SKM-1 (cell line): ENCODE measurements at regions not wholly inside any gene's neighbourhood (a gene's known extent, or its start where the extent isn't known, plus 50 kb on each side); places are given as distances from the start of the nearest gene placed in this dataset.

Source experiments
- DNase-seq: peaks from one replicate; lab custom pipeline; 2025; ENCODE audit not compliant: unreplicated experiment; lab: John Stamatoyannopoulos, UW

DNA sequence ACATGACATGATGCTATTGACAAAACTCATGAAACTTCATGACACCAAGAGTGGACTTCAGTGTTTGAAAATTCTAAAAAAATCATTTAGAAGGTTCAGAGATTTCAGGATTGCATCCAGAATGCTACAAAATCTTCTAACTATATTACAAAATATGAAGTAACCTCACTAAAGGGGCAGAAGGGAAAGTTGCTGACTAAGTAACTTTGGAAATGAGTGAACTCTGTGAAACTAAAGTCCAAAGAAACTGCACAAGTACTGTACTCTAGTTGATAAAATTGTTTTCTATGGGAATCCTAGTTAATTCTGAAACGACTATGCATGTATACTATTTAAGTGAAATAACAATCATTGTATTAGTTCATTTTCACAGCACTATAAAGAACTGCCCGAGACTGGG is 184.4 kb downstream of the LYPLAL1 start:
- no peak for DNase-seq

DNA sequence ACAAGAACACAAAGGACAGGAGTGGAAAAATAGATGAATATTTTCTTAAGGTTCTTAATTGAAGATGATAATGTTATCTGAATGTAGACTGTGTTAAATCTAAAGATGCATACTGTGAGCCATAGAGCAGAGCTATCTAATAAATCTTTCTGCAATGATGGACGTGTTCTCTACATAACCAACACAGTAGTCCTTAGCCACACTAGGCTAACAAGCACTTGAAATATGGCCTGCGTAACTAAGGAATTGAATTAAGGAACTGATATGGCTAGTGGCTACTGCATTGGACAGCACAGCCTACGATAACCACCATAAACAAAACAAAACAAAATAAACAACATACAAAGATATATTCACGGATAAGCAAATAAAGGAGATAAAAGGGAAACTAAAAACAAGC is 181.3 kb downstream of the LYPLAL1 start:
- no peak for DNase-seq

DNA sequence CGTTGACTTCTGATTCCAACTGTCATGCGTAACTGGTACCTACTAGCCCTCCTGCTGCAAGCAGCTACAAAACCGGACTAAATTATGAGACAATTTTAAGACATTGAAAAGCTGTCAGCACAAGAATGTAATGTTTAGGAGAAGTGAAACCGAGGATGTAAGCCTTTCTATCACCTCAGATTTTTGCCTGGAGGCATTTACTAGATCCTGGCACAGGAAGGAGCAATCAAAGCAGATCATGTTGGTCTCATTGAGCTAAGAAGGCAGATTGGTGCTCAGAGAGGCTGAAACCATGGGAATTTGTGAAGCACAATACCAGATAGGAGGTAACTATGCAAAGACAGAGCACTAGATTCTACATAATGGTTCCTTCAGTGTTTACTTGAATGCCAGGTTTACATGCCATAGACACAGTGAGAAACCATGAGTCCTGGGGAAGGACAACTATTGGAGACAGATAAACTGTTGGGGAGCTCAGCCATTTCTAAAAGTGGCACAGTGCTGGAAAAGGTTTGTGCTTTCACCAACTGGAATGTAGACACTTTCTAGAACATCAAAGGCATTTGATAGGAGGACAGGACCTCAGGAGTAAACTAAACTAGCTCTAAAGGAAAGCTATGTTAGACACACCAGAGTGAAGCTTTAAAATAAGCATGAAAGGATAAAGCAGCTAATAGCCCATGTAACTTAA is 179.4 kb downstream of the LYPLAL1 start:
- no peak for DNase-seq

DNA sequence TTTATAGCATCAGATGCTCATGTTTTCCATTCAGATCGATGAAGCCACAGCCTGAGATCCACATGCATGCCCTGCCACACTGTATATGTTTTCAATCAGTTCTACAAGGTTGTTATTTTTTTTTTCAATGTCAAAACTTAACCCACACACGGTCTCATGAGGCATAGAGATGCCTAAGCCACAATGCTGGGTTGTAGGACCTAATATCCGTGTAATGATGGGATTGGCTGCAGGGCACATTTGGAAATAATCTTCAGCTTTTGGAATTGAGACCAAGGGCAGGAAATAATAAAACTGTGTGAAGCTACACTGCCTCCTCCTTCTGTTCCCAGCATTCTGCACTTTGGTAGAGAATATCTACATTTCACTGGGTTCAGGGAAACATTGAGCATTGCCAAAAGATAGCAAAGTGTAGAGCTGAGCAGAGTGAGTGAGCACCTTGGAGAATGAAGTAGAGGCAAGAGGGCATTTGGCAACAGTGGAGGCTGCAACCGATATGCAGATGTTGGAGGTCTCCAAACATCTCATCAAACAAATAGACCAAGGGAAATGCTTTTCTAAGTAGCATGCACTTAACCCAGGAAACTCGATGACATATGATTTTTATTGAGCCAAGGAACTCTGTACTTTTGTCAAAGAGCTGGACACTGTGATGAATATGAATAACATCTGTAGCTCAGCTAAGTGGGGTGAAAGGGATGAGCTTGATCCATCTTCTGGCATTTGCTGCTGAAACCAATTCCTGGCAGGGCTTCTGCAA is 176.7 kb downstream of the LYPLAL1 start:
- DNase-seq, result no peak

DNA sequence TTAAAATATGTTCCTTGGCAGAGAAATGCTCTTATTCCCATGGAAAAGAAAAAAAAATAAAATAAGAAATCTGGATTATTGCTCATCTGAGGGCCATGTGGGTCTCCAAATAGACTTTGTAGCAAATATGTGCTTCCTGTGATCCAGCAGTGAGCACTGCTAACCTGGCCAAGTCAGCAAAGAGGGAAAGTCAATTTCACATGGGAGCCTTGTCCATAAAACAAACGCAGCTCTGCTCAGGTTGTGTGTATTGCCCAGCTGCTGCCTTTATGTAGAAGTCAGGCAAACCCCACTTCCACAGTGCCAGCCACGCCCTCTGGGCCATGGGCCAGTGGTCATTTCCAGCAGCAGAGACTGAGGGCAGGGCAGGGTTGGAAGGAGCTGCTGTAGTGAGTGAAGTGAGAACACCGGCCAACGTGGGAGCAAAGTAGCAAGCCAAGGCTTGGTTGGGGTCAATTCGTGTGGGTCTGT is 174.3 kb downstream of the LYPLAL1 start:
- DNase-seq, result no peak

DNA sequence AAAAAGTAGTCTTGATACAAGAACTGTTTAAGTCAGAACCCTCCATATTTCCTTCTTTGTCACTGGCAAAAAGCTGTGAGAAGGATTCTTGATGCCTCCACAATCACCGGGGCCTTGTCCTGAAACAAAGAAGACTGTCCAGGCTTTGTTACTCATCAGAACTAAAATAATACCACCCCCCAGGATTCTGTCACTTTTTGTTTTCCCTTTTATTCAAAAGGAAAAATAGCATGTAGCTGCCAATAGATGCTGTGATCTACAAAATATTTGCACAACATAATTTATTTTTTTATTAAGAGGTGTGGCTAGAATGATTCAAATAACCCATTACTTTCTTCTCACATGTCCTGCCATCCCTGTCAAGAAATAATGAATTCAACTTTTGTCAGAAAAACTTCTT is 173.7 kb downstream of the LYPLAL1 start:
- DNase-seq, result no peak

DNA sequence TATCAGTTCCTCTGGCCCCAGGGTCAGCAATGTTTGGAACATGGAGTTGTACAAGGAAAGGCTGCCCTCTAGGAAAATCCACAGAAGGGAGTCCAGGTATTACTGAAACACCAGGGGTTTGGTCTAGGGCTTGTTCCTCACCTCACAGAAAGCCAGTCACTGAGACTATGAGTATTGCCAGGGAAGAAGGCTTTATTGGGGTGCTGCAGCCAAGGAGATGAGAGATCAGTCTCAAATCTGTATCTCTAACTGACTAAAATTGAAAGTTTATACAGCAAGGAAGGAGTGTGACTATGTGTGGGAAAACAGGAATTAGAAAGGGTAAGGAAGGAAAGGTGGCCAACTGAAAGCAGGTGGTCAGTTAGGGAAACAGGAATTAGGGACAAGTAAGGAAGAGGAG is 172.3 kb downstream of the LYPLAL1 start:
- DNase-seq, result no peak

DNA sequence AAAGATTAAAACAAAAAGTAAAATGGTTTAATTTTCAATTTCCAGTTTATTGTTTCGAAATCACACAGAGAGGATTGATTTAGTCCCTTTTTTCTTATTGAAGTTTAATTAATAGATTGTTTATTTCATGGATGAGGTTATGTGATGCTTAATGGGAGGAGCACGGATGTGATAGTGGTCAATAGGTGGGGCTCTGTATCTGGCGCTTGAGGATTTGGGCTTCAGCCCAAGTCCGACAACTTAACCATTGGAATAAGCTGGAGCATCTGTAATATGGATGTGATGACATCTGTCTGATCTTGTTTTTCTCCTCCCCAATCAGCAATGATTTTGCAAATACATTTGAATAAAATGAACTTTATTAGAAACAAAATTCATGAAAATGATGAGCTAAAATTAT is 169.2 kb downstream of the LYPLAL1 start:
- DNase-seq, result no peak

DNA sequence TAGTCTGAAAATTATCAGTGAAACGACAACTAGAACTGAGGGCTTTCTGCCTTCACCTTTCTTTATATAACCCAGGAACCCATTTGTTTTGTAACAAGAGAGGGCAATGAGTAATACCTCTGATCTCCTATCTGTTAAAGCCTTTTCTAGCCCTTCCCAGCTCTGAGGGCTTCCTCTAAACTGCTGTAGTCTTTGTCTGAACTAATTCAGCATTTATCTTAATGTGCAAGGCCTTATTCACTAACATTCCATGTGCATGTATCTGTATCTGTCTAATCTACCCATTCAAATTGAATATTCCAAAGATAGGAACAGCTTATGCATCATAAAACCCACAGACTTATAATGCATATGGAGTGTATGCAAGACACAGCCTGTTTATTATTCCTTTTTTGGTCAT is 167.1 kb downstream of the LYPLAL1 start:
- DNase-seq, result no peak

DNA sequence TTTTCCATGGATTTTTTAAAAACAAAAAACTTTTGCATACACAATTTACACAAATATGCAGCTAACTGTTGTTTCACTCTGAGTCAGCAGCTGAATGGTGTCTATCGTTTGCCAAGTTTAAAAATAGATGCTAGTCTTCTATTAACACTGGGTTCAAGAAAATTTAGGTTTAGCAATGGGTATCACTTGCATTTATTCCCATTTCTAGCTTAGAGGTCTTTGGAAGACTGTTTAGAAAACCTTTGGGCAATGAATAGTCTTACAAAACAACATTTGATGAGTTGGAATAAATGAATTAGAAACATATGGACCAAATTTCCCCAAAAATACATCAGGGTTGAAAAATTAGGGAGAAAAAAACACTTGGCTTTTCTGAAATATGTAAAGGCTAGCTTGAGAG is 165.8 kb downstream of the LYPLAL1 start:
- no peak for DNase-seq

DNA sequence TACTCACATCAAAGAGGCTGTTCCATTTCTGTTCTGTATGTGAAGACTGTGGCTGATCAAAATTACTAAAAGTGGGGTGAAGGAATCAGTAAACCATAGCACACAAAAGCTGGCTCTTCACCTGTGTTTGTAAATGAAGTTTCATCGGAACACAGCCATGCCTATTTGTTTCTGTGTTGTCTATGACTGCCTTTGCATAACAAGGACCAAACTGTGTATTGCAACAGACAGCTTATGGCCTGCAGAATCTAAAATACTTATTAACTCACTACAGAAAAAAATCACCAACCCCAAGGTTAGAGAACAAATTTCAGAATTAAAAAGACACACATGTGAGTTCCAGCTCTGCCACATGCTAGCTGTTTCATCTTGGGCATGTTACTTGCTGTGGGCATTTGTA is 163.9 kb downstream of the LYPLAL1 start:
- DNase-seq, result no peak

DNA sequence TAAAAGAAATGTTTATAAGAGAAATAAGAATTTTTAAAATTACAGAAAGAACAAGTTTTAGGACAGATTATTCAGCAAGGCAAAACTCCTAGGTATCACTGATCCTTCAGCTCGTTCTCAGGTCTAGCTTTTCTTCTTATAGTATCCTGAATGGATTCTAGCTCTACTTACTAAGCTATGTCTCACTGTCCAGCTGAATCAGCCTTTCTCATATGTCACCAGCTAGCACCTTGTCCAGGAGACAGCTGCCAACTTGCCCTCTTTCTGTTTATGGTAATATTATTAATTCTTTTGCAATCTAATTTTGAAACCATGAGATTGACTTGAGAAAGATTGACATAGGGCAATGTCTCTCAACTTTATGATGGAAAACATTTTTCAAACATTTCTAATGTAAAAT is 159.9 kb downstream of the LYPLAL1 start:
- DNase-seq, result no peak

DNA sequence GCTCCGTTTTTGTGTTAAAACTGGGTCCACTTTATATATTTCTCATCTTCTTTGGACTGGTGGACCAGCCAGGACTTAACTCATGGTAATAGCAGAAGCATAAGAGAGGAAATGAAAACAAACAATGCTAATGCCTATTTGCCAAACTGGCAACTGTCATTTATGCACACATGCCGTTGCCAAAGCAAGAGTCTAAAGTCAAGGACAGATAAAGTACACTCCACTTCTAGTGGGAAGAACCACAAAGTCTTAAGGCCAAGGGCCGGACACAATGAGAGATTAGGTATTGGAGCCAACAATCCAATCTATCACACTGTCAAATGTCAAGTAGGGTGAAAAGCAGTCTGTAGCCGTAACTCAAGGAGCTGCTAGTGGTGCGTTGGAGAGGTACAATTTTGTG is 157.7 kb downstream of the LYPLAL1 start:
- no peak for DNase-seq

DNA sequence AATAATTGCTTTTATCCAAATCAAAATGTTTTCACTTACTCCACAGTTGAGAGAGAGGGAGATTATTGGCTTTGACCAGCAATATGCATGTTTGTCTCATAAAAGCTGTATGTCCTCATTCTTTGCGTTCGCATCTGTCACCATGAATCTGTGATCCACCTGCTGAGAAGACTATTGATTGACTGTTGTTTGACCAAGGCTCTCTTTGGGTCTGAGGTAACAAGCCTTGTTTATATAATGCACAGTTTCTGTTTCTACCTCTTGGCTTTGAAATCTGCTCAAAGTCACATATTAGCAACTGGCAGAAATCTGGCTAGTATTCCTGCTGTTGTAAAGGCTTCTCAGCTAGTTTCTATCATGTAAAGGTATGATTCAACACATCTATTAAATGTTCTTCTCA is 157.0 kb downstream of the LYPLAL1 start:
- no peak for DNase-seq

DNA sequence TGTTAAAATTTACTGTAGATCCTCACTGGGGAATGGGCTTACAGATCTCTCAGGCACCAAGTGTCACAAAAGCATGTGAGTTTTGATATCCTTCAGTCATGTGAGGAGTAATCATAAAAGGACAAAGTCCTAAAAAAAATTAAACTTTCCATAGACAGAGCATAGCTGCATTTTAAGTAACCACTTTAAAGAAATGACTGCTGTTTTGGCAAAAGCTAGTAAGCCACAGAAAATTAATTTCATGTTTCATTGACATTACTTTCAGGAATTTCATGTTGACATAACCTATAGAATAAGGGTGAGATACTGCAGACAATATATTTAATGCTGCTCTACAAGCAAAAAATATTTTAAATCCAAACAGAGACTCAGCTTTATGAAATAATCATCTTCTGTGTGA is 156.3 kb downstream of the LYPLAL1 start:
- no peak for DNase-seq

DNA sequence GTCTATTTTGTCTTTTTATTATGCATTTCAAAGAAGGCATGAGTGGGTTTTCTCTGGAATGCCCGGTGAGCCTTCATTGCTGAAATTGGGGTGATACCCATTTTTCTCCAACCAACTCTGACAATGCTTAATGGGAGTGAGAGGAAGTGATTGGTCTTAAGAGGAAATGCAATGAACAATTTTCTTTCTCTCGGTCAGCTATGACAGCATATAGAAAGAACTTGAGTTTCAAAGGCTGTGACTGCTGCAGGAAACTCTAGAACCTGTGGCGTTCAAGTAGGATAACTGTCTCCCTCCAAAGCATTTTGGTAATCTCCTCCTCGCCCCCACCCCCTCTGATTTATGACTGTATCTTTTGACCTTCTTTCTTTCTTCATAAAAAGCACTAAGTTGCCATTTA is 155.9 kb downstream of the LYPLAL1 start:
- no peak for DNase-seq

DNA sequence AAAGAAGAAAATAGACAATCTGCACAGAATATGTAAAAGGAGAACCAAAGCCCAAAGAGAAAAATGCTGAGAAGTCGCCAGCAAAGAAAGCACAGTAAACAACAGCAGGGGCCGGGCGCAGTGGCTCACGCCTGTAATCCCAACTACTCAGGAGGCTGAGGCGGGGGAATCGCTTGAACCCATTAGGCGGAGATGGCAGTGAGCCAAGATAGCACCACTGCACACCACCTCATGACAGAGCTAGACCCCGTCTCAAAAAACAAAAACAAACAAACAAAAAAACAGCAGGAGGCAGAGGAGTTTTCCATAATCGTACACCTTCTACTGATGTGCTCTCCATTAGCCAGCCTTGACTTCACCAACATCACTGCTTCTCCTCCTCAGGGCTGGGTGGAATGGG is 153.2 kb downstream of the LYPLAL1 start:
- no peak for DNase-seq

DNA sequence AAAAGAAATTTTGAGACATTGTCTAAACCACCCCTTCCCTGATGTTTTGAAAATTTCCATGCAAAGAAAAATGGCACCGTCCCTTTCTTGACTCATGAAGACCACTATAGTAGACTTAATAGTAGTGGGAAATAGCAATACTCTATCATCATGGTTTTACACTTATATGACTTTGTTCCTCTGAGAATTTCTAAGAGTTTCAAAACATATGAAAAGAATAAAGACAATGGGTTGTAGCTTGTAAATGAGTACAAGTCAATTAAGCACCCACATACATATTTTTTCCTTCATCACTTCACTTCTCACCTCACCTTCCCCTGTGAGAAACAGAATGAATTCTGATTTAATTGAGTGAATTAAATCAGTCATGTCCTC is 151.7 kb downstream of the LYPLAL1 start:
- DNase-seq, result no peak

DNA sequence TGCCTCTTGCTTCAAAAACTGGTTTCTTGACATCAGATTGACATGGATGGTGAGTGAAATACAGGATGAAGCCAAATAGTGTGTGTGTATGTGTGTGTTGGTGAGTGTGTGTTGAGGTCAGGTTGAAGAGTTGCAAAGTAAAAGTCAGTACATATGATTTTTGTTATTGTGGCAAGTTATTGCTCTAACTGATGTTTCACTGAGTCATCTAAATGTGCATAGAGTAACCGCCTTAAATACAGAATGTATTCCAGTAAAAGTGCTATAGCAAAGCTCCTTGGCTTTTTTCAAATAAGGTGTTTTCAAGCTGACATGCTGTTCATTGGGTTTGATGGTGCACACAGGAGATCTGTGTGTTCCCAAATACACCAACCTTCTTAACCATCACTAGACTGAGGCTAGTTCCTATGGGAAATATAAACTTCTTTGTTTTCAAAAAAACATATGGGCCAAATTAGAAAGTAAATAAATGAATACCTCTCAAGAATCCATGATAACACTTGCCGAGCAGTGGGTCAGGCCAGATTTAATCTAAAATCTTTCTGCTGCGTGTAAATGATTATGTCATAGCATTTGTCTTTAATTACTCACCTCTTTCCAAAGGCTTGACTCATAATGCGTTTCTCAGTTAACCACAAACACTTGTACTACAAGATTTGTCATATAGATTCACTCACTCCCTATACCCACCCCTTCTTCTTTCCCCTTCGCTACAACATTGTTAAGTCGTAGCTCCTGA is 151.1 kb downstream of the LYPLAL1 start:
- DNase-seq, result no peak

DNA sequence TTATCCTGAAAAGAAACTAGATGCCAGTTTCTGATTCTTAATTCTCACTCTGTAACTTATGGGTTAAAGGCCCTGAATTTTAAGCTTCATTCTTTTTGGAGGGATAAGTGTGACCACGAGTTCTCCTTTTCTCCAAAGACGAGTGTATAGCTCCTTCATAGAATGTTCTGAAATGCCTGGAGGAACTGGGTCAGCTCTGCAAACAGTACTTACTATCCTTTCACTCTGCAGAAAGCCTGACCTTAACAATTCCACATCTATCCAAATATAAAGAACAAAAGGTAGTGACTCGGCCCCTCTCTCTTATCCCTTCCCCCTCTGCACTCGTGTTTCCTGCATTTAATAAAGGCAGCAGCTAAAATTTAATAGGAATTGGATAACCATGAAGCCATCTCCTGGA is 150.5 kb downstream of the LYPLAL1 start:
- no peak for DNase-seq

DNA sequence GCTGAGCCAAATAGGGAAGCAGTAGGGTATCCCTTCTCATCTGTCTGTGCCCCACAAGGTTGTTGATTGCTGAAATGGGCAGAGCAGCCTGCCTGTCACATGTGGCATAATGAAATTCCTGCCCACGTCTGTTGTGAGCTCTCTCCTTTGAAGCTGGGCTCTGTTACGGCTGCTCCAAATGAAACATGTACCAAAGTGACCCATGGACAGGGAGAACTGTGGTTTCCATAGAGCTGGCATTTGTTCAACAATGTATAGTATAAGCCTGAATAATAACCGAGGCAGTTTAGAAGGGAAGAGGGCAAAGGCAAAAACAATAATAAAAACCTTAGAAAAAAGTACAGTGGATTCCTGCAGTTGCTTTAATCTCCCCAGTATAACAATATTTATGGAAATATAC is 149.7 kb downstream of the LYPLAL1 start:
- DNase-seq, result no peak

DNA sequence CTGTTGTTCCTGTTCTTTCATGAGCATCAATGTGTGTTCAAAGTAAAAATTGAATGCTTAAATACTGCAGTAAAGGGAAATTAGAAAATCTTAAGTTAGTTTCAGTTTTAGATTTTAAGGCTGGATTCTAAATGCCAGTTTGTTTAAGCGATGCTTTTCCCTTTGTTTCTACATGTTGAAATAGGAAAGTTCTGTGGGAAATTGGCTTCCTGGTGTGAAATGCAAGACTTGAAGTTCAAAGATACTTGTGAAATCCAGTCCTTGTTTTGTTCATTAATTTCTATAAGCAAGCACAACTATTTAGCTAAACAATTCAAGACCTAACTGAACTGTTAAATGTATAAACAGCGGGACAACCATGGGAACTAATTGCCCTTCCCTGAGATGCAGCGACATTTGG is 149.1 kb downstream of the LYPLAL1 start:
- DNase-seq, result no peak
